CD4-positive, alpha-beta T cell (primary cell): ENCODE measurements at regions not wholly inside any gene's neighbourhood (a gene's known extent, or its start where the extent isn't known, plus 50 kb on each side); places are given as distances from the start of the nearest gene placed in this dataset.

Experiments used
- ATAC-seq: fragments of 200-7000 bp; cut with Tn5 transposase; one replicate; pipeline ENCODE4 v1.10.0; 2022; ENCODE audit warnings: mild to moderate bottlenecking; ENCODE audit not compliant: poor library complexity
- CTCF ChIA-PET: fragments of 350-600 bp; sonication (Branson Sonifier 250); formaldehyde crosslinking; loops from one replicate; lab custom pipeline; 2021; ENCODE audit warnings: antibody characterized with exemption, inconsistent platforms; lab: Charles Lee
- POLR2A ChIA-PET: fragments of 350-600 bp; sonication (Branson Sonifier 250); formaldehyde crosslinking; loops from one replicate; lab custom pipeline; 2021; ENCODE audit warnings: antibody characterized with exemption, inconsistent platforms; lab: Charles Lee
- DNase-seq, 14 experiments: peaks; one replicate each; pipeline ENCODE4 v3.0.0-alpha.2; 2013 to 2020; ENCODE audit warnings: mixed read lengths in 2 of 14
- H3K27ac ChIP-seq, 2 donors: one replicate each; pipeline versions ENCODE4 v1.5.1 to v1.7.0; 2013; ENCODE audit warnings: low read length in 2 of 2, low read depth in 1 of 2, mild to moderate bottlenecking in 1 of 2
- H3K27me3 ChIP-seq, 2 experiments: 1 replicate in 1 of 2; 2 replicates in 1 of 2; pipeline versions ENCODE4 v1.6.1 to v1.7.0; 2013; ENCODE audit warnings: low read length in 2 of 2, control low read depth in 1 of 2, mild to moderate bottlenecking in 1 of 2, moderate library complexity in 1 of 2; ENCODE audit not compliant: insufficient read depth in 2 of 2, control insufficient read depth in 1 of 2
- H3K36me3 ChIP-seq: one replicate; pipeline ENCODE4 v1.6.1; 2013; ENCODE audit warnings: low read length, control low read depth; ENCODE audit not compliant: insufficient read depth
- H3K4me1 ChIP-seq: one replicate; pipeline ENCODE4 v1.6.1; 2013; ENCODE audit warnings: low read length, control low read depth; ENCODE audit not compliant: insufficient read depth
- H3K4me3 ChIP-seq: one replicate; pipeline ENCODE4 v1.5.1; 2013; ENCODE audit warnings: mild to moderate bottlenecking, low read length, moderate library complexity
- H3K9me3 ChIP-seq, 2 experiments: 1 replicate in 1 of 2; 2 replicates in 1 of 2; pipeline versions ENCODE4 v1.6.1 to v1.7.0; 2013; ENCODE audit warnings: low read length in 2 of 2, mild to moderate bottlenecking in 2 of 2, control low read depth in 1 of 2, moderate library complexity in 1 of 2; ENCODE audit not compliant: control insufficient read depth in 1 of 2, insufficient read depth in 1 of 2
- H3K27ac Mint-ChIP-seq: one replicate; pipeline ENCODE4 v1.8.0; 2020; ENCODE audit warnings: mixed read lengths
- H3K27me3 Mint-ChIP-seq: one replicate; pipeline ENCODE4 v1.8.0; 2021; ENCODE audit warnings: mixed read lengths
- H3K36me3 Mint-ChIP-seq: one replicate; pipeline ENCODE4 v1.8.0; 2021; ENCODE audit warnings: low read depth, mixed read lengths
- H3K4me1 Mint-ChIP-seq: one replicate; pipeline ENCODE4 v1.8.0; 2021; ENCODE audit warnings: low read depth, mixed read lengths
- H3K4me3 Mint-ChIP-seq: one replicate; pipeline ENCODE4 v1.8.0; 2020; ENCODE audit warnings: mild to moderate bottlenecking, mixed read lengths
- H3K9me3 Mint-ChIP-seq: one replicate; pipeline ENCODE4 v1.8.0; 2020; ENCODE audit warnings: mixed read lengths
- intact Hi-C, 2 experiments: fragments of 100-400 bp; cut with DNase I in 1 of 2; cut with micrococcal nuclease in 1 of 2; formaldehyde crosslinking; loops; one replicate each; pipeline versions ENCODE4 v1.15.1 to v1.9.0; 2023 to 2025; cut with DNase I, micrococcal nuclease
- TF ChIP-seq, protein P1 (sequence below): fragments of 200-600 bp; IDR thresholded peaks from one replicate; pipeline ENCODE4 v1.8.0; 2022; ENCODE audit warnings: antibody characterized with exemption, mild to moderate bottlenecking

DNA sequence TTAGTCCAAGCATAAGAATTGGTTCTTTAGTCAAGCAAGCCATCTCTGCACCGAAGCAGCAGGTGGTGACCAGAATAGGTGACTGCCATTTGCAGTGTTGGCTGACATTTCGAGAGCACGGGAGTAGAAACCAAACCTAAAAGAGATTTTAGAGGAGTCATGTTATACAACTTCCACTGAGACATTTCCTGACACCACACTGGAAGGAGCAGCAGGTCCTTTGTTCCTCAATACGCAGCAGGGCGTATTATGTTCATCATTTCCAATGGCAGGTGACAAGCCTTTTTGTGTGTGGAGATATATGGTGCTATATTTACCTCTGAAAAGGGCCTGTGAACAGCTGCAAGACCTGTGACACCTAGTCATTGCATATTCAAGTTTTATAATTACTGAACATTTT lies 418.8 kb upstream of the NETO1 start:
- ATAC-seq, result no peak
- no peaks in the 10 kb centered on the region for H3K4me1 Mint-ChIP-seq

DNA sequence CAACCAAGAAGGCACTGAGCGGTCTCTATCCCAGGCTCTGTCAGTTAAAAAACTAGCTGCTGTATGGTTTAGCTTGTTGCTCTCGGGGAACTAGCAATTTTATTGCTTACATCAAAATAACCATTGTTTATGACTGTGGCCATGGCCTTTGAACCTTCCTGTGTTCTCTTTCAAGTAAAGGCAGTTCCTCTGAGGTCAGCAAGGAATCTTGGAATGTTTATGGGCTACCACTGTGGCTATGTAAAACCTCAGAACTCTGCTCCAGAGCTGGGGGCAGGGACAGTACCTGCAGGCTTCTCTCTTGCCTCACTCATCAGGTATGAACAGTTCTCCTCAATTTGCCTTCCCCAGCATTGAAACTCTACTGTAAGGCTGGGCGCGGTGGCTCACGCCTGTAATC lies 416.0 kb upstream of the NETO1 start:
- CTCF ChIA-PET, result no interaction called here
- Mint-ChIP-seq H3K4me3 (no peak overlapping the region), H3K9me3 (peaks cover 7% of the 10 kb centered on the region), H3K27ac (no peak overlapping the region), H3K27me3 (no peaks in the 10 kb centered on the region), H3K4me1 (no peaks in the 10 kb centered on the region), H3K36me3 (no peaks in the 10 kb centered on the region)
- H3K4me1 ChIP-seq, result no peaks in the 10 kb centered on the region
- no peak overlapping the region for H3K4me3 ChIP-seq
- POLR2A ChIA-PET, result no interaction called here
- no peaks in the 10 kb centered on the region for H3K27me3 ChIP-seq
- ATAC-seq (no peak), DNase-seq (no peak)
- peaks cover 0 to 6% of the 10 kb centered on the region in 2 experiments for H3K9me3 ChIP-seq
- intact Hi-C loops, result no loop called here
- TF ChIP-seq, protein P1, sequence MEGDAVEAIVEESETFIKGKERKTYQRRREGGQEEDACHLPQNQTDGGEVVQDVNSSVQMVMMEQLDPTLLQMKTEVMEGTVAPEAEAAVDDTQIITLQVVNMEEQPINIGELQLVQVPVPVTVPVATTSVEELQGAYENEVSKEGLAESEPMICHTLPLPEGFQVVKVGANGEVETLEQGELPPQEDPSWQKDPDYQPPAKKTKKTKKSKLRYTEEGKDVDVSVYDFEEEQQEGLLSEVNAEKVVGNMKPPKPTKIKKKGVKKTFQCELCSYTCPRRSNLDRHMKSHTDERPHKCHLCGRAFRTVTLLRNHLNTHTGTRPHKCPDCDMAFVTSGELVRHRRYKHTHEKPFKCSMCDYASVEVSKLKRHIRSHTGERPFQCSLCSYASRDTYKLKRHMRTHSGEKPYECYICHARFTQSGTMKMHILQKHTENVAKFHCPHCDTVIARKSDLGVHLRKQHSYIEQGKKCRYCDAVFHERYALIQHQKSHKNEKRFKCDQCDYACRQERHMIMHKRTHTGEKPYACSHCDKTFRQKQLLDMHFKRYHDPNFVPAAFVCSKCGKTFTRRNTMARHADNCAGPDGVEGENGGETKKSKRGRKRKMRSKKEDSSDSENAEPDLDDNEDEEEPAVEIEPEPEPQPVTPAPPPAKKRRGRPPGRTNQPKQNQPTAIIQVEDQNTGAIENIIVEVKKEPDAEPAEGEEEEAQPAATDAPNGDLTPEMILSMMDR, result no peak
- H3K27ac ChIP-seq, result no peak overlapping the region
- H3K36me3 ChIP-seq, result no peaks in the 10 kb centered on the region

More for the DNA sequence above, 418.8 kb upstream of the NETO1 start:
- intact Hi-C loops, result no loop called here
- Mint-ChIP-seq H3K36me3 (no peaks in the 10 kb centered on the region), H3K27ac (no peak overlapping the region), H3K9me3 (peaks cover 4% of the 10 kb centered on the region), H3K27me3 (no peaks in the 10 kb centered on the region), H3K4me3 (no peak overlapping the region)
- H3K9me3 ChIP-seq, result peaks cover 0 to 6% of the 10 kb centered on the region in 2 experiments
- CTCF ChIA-PET, result no interaction called here
- no peaks in the 10 kb centered on the region for H3K4me1 ChIP-seq
- no peaks in the 10 kb centered on the region for H3K27me3 ChIP-seq
- POLR2A ChIA-PET, result no interaction called here
- no peaks in the 10 kb centered on the region for H3K36me3 ChIP-seq
- no peak for DNase-seq
- no peak overlapping the region for H3K27ac ChIP-seq
- H3K4me3 ChIP-seq, result no peak overlapping the region
- TF ChIP-seq, protein P1, result no peak

DNA sequence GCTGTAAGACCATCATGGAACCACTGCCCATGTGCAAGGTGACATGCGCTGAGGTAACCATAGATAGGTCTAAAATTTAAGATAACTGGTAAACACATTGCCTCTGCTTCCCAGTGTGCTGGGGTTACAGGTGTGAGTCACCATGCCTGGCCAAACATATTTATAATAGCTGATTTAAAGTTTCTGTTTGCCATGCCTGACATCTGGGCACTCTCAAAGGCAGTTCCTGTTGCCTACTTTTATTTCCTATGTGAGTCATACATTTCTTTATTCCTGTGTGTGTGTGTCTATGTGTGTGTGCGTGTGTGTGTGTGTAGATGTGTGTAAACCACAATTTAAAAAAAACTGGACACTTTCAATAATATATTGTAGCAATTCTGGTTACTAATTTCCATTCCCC lies 415.2 kb upstream of the NETO1 start:
- POLR2A ChIA-PET, result no interaction called here
- no peak overlapping the region for H3K27ac Mint-ChIP-seq
- intact Hi-C loops, result no loop called here
- H3K36me3 Mint-ChIP-seq, result no peaks in the 10 kb centered on the region
- CTCF ChIA-PET, result no interaction called here
- H3K4me3 Mint-ChIP-seq, result no peak overlapping the region
- ATAC-seq (no peak), DNase-seq (no peak)
- Histone ChIP-seq H3K4me1 (no peaks in the 10 kb centered on the region), H3K36me3 (no peaks in the 10 kb centered on the region), H3K4me3 (no peak overlapping the region), H3K27me3 (no peaks in the 10 kb centered on the region), H3K27ac (no peak overlapping the region), H3K9me3 (peaks cover 0 to 6% of the 10 kb centered on the region in 2 experiments)
- H3K27me3 Mint-ChIP-seq, result no peaks in the 10 kb centered on the region
- TF ChIP-seq, protein P1, result no peak
- peaks cover 2% of the 10 kb centered on the region for H3K9me3 Mint-ChIP-seq
- no peaks in the 10 kb centered on the region for H3K4me1 Mint-ChIP-seq
